NCI-H2227 (cell line): ENCODE measurements at regions not wholly inside any gene's neighbourhood (a gene's known extent, or its start where the extent isn't known, plus 50 kb on each side); places are given as distances from the start of the nearest gene placed in this dataset.

ENCODE experiments used
- DNase-seq: peaks from one replicate; lab custom pipeline; 2025; ENCODE audit not compliant: unreplicated experiment; lab: John Stamatoyannopoulos, UW

- no peak for DNase-seq
Measured at GRCh38 chr6:145247692-145248419, 487.5 kb downstream of the EPM2A start.

- no peak for DNase-seq
Measured at GRCh38 chr6:145250436-145250835, 484.9 kb downstream of the EPM2A start.

DNA sequence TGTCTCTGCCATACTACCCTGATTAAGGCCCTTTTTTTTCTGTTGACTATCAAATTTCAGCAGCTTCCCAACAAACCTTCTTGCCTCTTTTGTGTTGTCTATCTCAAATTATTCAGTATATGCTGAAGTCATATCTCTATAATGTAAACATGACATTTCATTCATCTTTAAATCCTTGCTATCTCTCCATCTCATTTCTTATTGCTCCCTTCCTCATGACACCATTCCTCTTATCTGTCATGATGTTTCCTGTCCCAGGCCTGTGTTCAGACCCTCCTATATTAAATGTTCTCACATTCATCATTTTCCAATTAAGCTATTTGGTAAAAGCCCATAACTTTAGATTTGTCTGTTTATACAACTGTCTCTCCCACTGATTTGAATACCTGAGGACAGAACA, 482.6 kb downstream of the EPM2A start:
- DNase-seq, result no peak

GRCh38 chr6:145254649-145255401, 480.5 kb downstream of the EPM2A start:
- no peak for DNase-seq

DNA sequence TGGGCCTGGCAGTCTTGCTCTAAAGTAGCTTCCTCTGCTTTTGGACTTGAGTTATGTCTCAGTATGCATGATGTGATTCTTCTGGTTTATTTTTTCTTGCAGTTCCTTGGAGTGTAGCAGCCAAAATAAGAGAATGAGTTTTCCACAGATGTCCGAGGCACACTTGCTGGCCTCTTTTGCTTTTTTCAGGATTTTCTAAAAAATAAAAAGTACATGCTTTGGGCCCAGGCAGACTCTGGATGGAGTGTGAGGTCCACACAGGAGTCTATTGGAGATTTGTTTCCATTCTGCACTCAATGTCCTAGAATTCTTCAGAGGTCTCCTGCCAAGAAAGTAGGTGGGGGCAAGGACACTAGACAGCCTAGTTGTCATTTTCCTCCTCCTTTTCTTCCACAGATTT, 477.6 kb downstream of the EPM2A start:
- DNase-seq, result no peak

GRCh38 chr6:145258122-145258521, 477.2 kb downstream of the EPM2A start:
- DNase-seq, result peak; percentile 43

- DNase-seq, result no peak
Measured at GRCh38 chr6:145260484-145261175, 474.7 kb downstream of the EPM2A start.

- no peak for DNase-seq
Measured at GRCh38 chr6:145261758-145262157, 473.6 kb downstream of the EPM2A start.

DNA sequence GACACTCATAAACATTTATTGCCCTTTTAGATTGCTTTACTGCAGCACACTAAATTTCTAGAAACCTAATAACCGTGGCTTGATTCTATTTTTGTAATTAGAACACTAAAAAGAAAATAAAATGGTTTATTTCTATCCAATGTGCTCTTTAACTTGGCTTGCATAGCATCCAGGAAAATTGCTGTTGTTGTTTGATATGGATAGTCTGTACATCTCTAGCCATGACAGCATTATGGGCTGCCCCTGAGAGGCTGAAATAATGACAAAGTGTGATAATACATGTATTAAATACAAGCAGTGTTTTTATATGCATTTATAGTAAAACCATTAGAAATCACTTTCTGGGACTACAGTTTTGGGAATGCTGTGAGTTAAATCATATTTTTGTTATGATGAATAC, 472.5 kb downstream of the EPM2A start:
- DNase-seq, result no peak

DNA sequence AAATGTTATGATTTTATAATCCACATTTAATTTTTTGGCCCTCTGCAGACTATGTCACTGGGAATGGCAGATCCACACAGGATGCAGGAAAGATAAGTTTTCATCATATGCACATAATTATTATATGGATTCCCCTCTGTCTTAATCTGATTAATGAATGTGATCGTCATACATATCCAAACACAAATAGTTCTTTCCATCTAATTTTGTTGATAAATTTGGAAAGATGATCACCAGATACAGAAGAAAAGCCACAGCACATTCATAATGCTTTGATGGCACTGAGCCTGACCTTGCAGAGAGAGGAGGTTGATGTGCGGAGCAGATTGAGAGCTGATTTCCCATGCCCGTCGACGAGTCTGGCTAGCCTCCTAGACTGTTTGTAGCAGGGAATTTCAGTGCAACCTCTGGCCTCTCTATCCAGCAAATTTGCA, 471.5 kb downstream of the EPM2A start:
- peak; percentile 9 for DNase-seq

- DNase-seq, result no peak
Measured at GRCh38 chr6:145266432-145267075, 468.8 kb downstream of the EPM2A start.

GRCh38 chr6:145267076-145267867, 468.0 kb downstream of the EPM2A start:
- no peak for DNase-seq

- no peak for DNase-seq
Measured at GRCh38 chr6:145270464-145270863, 464.9 kb downstream of the EPM2A start.

- DNase-seq, result no peak
Measured at GRCh38 chr6:145271040-145271439, 464.3 kb downstream of the EPM2A start.

DNA sequence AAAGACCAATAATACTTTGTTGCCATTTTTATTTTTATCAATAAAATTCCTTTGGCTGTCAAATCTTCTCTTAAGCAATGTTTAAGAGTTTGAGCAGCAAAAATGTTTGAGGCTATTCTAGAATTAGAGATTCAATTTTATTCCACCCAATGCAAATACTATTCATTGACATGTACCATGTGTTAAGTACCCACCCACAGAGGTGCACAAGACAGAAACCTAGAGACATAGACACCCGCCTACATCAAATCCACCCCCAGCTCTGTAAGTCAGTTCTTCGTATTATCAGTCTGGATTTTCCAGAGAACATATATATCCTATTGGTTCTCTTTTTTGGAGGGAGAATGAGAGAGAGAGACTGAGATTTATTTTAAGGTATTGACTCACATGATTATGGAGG, 463.7 kb downstream of the EPM2A start:
- DNase-seq, result no peak

- DNase-seq, result no peak
Measured at GRCh38 chr6:145272246-145272645, 463.1 kb downstream of the EPM2A start.

DNA sequence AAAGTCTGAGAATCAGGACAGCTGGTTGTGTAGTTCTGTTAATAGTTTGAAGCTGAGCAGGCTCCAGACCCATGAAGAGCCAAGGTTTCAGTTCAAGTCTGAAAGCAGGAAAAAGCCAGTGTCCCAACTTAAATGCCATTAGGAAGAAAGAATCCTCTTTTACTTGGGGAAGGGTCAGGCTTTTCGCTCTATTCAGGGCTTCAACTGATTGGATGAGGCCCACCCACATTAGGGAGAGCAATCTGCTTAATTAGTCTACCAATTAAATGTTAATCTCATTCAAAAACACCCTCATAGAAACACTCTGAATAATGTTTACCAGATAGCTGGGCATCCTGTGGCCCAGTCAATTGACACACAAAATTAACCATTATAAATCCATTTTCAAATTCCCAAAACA, 462.2 kb downstream of the EPM2A start:
- no peak for DNase-seq

DNA sequence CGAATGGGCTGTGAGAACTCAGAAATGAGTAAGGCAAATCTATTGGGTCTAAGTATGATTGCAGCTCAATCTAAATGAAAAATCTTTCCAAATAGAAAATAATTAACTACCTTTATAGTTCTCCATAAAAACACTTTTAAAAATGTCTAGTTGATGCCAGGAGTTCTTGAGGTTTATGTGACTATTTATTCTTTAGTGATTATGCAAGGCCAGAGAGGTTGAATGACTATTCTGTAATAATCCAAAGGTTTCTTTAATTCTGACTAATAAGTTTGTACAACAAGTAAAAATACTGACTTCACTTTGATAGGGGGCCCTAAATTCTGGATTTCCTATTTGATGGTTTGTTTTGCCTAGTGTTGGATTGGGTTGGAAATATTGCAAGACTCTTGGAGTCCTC, 461.2 kb downstream of the EPM2A start:
- DNase-seq, result no peak

DNA sequence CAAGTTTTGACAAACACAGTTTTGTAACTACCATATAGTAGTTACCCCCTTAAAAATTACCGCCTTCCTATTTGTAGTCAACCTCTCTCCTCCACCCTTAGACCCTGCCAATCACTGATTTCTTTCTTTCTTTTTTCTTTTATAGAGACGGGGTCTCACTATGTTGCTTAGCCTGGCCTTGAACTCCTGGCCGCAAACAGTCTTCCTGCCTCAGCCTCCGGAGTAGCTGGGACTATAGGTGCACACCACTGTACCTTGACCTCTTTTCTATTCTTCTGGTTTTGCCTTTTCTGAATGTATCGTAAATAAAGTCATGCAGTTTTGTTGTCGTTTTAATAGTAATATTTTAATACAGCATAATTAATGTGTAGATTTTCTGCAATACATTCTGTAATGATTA, 460.3 kb downstream of the EPM2A start:
- no peak for DNase-seq

DNA sequence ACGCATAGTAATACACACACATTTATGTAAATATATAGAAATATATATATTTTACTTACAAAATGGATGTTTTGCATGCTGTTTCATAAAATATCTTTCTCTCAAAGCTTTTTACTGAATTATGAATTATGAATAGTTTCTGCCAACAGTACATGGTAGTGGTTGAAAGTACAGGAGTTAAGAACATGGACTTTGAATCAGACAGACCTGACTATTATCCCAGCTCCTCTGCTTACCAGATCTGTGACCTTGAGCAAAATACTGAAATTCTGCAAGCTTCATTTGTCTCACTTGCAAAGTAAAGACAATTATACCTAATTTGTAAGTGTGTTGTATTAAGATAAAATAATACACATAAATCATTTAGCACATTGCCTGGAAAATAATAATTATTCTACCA, 459.5 kb downstream of the EPM2A start:
- no peak for DNase-seq

DNA sequence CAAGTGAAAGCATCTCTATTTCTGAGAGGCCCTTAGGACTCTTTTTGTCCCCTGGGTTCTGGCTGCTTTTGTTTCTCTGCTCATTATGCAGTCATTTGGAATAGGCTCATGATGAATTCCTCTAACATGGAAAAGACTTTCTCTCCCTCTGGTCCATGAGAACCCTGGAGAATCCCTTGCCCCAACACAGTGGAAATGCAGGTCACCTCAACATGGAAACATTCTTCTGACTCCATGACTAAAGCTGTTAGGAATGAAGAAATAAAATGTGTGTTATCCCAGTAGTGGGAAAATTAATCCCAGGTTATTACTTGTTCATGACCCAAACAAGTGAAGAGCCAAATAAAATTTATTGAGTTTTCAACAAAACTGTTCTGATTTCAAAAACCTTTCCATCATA, 458.6 kb downstream of the EPM2A start:
- no peak for DNase-seq
